ENCODE measurements at regions not wholly inside any gene's neighbourhood (a gene's known extent, or its start where the extent isn't known, plus 50 kb on each side); places are given as distances from the start of the nearest gene placed in this dataset.
A peak's percentile ranks its signal among the peaks of the same experiment; 100 is the strongest.
"Not testable (repeated sequence)": the region's sequence is repeated elsewhere in the genome, so short reads cannot be mapped to it uniquely, and the experiment has no call there.

DNA sequence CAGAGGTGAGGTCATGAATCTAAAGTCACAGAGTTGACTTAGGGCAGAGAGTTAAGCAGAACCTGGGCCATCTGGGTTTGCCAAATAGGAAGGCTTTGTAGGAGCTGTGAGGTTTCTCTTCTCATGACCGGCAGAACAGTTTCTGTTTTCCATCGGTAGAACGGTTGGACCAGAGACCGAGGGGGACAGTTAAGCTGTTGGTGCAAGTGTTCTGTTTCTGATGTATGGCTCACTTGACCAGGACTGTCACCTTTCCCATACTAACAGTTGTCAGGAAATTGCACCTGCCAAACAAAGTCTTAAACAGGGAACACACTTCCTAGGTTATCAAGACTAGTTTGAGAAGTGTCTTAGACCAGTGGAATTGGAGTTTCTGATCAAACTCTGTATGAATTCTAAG lies 158.3 kb downstream of the PDCD6IP start:
- DNase-seq: no peak

DNA sequence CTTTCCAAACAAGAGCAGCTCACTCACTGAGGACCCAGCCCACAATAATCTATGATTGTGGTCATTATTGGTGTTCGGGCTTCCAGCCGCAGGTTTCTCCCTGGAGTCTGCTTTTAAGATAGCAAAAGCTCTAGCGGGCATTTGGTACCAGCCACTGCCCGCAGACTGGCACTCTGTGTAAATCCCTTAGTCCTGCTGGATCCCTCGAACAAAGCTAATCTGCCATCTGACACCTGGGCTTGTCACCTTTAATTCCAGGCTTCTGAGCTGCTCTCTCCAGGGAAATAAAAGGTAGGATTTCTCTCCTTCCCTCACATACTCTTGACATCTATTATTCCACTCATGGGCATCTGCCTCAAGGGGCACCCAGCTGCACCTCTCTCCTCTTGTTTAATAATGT lies 158.7 kb downstream of the PDCD6IP start:
- no peak for DNase-seq

DNA sequence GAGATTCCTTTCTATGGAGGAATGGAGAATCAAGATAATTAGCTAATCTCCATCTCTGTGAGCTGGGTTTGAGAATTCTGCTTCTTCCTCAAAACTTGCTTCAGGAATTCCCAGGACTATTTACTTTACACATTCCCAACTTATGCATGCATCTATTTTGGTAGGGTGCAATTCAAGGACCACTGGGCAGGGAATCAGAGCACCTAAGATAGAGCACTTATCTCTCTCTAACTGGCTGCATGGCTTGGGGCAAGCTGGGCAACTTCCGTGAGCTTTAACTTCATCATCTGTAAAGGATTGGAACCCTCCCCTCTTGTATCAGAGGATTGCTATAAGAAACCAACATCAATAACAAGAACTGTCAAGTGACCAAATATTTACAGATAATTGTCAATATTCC lies 160.2 kb downstream of the PDCD6IP start:
- no peak for DNase-seq

DNA sequence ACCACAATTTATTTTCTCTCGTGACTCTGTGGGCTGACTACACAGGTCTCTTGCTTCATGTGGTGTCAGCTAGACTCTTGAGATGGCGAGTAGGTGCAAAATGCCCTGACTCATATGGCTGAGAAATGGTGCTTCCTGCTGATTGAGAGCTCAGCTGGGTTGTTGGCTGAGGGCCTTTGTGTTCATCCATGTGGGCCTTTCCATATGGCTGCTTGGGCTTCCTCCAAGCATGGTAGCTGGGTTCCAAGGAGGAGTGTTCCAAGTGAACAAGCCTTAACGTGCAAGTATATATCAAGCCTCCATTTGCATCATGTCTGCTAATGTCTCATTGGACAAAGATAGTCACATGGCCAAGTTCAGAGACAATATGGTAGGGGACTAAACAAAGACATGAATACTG lies 164.0 kb downstream of the PDCD6IP start:
- DNase-seq: no peak

DNA sequence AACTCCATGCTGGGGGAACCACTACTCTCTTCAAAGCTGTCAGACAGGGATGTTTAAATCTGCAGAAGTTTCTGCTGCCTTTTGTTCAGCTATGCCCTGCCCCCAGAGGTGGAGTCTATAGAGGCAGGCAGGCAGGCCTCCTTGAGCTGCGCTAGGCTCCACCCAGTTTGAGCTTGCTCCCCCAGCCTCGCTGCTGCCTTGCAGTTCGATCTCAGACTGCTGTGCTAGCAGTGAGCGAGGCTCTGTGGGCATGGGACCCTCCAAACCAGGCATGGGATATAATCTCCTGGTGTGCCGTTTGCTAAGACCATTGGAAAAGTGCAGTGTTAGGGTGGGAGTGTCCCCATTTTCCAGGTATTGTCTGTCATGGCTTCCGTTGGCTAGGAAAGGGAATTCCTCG lies 171.8 kb downstream of the PDCD6IP start:
- DNase-seq: not testable (repeated sequence)

DNA sequence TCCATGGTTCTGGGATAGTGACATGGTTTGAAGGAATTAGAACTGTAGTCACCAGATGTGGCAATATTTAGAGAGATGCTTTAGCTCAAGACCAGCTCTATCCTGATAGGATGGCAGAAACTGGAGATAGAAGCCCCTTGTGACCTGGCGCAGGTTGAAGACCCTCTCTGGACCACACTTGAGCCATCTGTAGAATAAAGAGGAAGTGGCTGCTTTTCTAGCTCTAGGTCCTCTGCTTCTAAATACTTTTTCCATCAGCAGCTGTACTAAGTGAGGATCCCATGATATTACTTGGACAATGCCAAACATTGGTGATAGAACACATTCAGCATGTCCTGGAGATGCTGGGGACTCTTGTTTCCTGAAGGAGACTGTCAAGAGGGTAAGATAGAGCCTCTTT lies 172.6 kb downstream of the PDCD6IP start:
- DNase-seq: no peak

DNA sequence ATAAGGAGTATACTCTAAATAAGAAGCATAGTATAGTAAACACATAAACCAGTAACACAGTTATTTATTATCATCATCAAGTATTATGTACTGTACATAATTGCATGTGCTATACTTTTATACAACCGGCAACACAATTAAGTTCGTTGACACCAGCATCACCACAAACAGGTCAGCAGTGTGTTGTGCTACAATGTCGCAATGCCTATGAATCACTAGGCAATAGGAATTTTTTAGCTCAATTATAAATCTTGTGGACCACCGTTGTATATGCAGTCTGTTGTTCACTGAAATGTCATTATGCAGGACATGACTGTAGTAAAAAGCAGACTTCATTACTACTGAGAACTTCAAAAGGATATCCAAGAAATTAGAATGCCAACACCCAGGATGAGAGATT lies 177.0 kb downstream of the PDCD6IP start:
- no peak for DNase-seq

DNA sequence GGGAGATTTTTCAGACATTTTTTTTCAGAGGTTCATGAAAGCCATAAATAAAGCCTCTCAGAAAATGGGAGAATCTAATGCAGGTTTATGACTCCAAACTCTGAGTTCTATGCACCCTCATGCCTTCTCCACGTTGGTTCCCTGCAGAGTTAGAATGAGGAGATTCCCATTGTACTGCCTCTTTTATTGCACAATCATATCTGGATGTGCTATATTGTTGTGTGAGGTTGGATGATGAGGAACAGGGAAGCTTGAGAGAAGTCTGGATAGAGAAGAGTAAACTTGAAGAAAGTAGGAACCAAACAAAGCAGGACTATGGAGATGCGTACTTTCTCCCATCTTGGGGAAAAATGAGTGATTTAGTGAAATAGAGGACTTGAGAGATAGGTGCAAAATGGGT lies 178.8 kb downstream of the PDCD6IP start:
- DNase-seq: no peak

DNA sequence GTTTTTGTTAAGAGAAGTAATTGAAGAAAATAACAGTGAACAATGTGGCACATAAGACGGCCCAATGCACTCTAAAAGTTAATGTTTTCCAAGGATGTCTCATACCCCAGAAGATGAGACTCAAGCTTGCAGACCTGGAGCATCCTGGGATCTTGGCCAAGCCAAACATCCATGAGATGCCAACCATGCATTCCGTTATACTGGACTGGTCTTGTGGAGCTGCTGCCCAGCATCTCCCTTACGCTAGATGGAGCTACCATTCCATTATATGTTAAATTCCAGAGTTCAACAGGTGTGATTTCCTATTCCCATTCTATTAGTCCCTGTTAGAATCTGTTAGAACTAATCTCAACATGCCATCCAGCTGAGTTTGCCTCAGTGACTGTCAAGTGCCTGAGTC lies 181.8 kb downstream of the PDCD6IP start:
- peak; percentile 24 for DNase-seq

DNA sequence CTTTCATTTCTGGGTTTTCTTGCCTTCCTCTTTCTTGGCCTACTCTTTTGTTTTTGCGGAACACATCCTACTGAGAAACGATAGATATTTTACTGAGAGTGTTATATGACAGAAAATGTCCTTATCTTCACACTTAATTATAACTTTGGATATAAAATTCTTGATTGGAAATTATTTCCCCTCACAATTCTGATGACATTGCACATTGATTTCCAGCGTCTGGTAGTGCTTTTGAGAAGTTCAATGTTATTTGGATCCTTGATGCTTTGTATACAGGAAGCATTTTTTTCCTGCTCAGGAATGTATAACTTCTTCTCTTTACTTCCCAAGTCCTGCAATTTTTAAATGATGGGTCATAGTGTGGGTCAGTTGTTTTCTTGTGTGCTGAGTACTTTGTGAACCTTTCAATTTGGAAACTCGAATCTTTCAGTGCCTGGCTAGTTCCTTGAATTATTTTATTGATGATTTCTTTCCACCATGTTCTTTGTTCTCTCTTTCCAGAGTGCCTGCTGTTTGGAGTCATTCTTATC lies 183.9 kb downstream of the PDCD6IP start:
- DNase-seq: no peak

DNA sequence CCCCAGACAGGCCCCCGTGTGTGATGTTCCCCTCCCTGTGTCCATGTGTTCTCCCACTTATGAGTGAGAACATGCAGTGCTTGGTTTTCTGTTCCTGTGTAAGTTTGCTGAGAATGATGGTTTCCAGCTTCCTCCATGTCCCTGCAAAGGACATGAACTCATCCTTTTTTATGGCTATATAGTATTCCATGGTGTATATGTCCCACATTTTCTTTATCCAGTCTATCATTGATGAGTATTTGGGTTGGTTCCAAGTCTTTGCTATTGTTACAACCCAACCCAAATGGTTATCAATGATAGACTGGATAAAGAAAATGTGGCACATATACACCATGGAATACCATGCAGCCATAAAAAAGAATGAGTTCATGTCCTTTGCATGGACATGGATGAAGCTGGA lies 184.5 kb downstream of the PDCD6IP start:
- DNase-seq: not testable (repeated sequence)

DNA sequence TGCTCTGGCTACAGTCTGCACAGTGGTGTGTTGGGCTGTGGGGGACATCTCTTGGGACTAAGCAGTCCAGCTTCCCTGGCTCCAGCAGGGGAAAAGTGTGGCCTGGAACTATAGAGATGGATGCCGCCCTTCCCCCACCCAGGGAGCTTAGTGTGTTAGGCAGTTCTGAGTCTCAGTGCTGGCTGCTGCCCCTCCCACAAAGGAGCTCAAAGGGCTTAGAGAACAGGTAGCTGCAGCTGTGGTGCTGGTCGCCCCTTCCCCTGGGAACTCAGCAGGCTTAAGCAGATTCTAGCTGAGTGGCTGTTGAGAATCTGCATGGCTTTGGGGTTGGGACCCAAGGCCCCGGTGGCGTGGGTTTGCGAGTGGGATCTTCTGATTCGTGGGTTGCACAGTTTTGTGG lies 190.8 kb downstream of the PDCD6IP start:
- no peak for DNase-seq

DNA sequence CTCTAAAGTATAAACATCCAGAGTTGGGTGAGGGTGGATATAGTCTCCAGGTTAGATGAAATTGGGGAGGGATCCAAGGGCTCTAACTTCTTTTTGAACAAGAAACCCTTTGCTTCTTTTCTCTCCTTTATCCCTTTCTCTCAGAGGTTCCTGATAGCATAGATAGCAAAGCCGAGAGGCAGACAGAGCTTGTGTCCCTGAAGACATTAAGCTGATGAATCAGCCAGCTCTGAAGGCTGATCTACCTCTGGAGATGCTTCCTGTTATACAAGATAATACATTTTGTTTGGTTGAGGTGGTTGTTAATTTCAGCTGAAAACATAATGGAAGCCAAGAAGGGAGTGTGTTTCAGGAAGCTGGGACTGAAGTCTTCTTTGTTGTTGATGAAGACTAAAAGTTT lies 193.2 kb downstream of the PDCD6IP start:
- DNase-seq: no peak

DNA sequence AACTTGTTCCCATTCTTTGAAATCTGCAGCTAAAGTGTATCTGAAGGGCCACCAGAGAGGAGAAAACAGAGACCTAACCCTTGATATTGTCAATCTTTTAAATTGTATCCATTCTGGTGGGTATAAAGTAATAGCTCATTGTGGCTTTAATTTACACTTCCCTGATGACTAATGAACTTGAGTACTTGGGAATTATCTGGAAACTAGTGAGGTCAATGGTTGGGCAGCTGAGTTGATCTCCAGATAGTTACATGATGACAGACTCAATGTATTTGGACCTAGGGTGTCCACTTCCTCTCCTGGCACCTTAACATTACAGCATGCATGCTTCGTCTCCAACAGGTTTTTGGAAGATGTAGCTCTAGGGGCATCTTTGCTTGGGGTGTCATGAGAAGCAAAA lies 195.2 kb downstream of the PDCD6IP start:
- DNase-seq: no peak

DNA sequence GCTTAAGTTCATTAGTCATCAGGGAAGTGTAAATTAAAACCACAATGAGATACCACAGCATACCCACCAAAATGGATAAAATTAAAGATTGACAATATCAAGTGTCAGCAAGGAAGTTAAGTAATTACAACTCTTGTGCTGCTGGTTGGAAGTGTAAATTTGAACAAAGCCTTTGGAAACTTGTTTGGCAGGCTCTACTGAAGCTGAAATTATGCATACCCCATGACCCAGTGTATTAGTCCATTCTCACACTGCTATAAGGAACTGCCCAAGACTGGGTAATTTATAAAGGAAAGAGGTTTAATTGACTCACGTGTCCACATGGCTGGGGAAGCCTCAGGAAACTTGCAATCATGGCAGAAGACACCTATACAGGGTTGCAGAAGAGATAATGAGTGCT lies 196.1 kb downstream of the PDCD6IP start:
- no peak for DNase-seq

DNA sequence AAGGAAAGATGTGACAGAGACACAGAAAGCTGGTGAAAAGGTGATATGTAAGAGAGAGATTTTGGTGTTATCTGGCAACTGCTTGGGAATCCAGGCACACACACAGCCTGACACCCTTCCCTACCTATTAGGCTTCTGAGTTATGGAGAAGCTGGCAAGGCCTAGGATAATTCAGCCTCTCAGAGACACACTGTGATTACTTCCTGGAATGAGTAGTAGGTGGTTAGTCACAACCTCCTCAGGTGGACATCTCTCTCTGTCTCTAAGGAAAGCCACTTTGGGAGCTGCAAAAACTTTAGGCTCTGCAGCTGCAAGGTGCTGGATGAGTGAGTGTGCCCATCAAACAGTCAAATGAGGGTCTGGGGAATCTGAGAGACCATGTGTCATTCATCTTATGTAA lies 201.9 kb downstream of the PDCD6IP start:
- DNase-seq: no peak

DNA sequence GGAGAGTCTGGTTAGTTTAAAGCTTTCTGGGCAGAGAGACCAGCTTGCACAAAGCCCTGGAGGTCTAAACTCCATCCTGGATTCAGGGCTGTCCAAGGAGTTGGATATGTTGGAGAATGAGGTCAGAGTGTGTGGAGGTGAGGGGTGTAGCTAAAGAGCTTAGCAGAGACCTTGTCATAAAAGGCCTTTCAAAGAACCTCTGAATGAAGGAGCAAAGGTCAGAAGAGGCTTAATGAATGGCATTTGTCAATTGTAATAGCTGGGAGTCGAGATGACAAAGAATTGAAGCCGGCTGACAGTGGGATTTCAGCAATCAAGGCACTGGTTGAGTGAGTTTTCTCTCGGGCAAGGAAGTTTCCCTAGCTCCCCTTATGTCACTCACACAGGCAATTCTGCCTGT lies 202.6 kb downstream of the PDCD6IP start:
- DNase-seq: no peak

DNA sequence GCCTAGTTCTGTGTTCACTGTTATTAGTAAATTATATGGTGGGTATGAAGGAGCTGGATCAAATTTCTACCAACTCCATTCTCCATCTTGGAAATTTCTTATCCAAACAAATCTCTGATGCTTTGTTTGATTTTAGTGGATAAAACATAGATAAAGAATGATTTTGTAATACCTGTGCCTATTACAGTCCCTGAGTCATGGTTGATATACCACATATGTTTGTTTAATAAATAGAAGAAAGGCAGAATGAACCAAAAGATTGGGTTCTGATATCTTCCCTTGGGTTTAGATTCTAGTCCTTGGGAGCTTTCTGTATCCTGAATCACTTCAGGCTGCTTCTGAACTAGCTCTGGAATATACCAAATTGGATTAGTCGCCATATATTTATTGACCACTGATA lies 203.6 kb downstream of the PDCD6IP start:
- DNase-seq: no peak

DNA sequence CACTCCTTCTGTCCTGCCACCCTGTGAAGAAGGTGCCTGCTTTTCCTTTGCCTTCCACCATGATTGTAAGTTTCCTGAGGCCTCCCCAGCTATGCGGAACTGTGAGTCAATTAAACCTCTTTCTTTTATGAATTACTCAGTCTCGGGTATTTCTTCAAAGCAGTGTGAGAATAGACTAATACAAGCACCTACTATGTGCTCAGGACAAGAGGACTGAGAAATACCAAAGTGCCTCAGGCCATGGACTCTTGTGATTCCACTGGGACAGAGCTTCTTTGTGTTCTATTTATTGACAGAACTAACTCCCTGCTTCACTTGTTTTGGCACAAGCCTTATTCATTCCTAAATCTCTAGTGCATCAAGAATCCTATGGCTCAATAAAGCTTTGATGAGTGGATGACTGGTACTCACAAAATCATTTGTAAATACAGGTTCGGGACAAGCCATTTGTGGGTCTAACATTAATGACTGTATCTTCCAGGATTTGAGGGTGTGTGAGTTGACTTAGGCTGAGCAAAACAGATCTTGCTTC lies 204.2 kb downstream of the PDCD6IP start:
- DNase-seq: no peak

DNA sequence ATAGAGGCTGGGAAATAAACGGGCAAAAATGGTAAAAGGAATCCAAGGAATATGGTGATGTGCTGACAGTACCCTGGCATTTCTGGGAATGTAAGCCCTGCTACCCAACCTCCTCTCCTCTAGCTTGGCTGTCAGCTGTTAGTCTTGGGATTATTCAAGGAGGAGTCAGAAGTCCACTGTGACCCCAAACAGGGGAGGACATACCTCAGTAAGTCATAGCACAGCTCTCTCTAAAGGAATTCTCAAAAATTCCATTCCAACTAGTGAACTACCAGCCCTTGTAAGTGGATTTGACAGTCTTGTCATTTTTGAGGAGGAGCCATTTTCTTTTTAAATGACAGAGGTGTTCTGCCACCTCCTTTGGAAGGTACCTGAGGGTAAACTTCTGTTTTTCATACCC lies 207.5 kb downstream of the PDCD6IP start:
- no peak for DNase-seq

DNA sequence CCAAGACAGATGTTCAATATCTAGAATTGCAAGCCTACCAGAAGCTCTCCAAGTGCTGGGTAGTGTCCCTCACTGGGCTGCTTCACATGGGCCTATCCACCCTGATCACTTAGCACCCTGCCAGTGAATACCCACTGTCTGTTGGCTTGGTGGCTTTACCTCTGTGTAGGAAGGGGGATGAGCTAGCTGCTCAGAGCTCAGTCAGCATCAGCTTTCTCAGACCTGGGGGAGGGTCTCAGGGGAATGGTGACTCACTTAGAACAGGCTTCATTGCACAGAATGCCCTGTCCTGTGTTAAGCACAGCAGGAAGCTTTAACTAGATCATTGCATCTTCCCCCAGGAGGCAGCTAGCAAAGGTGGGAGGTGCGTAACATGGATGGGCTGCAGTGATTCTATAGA lies 209.8 kb downstream of the PDCD6IP start:
- no peak for DNase-seq

DNA sequence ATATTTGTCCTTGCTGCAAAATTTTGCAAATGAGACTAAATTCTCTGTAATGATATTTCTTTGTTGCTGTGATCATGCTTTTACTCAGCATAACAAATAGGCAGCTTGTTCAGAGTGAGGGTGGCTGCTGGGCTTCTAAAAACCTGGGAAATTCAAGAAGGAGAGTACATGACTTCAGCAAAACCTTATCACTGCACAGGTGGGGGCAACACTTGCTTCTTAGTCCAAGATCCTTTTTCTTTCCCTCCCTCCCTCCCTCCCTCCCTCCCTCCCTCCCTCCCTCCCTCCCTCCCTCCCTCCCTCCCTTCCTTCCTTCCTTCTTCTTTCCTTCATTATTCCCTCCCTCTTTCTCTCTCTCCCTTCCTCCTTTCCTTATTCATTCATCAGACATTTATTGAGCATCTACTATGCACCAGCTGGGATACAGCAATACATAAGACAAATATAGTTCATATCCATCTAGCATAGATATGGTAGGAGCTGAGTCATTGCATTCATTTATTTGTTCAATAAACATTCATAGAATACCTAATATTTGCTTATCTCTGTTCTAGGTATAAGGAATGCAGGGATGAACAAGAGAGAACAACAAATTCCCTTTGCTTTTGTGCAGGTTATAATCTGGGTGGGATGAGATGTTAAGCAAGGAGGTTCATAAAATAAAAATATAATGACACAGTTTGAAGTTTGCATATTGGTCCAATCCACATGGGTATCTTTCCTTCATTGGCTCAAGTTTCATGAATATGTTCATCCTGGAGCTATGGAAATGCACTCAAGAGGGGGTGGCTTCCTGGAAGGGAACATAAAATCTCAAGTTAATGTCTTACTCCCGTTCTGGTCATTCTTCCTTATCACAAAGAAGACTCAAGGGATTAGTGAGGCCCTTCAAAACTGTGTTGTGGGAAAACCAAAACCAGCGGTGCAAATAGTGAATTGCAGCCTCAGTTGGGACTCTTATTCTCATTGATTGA lies 210.7 kb downstream of the PDCD6IP start:
- no peak for DNase-seq

DNA sequence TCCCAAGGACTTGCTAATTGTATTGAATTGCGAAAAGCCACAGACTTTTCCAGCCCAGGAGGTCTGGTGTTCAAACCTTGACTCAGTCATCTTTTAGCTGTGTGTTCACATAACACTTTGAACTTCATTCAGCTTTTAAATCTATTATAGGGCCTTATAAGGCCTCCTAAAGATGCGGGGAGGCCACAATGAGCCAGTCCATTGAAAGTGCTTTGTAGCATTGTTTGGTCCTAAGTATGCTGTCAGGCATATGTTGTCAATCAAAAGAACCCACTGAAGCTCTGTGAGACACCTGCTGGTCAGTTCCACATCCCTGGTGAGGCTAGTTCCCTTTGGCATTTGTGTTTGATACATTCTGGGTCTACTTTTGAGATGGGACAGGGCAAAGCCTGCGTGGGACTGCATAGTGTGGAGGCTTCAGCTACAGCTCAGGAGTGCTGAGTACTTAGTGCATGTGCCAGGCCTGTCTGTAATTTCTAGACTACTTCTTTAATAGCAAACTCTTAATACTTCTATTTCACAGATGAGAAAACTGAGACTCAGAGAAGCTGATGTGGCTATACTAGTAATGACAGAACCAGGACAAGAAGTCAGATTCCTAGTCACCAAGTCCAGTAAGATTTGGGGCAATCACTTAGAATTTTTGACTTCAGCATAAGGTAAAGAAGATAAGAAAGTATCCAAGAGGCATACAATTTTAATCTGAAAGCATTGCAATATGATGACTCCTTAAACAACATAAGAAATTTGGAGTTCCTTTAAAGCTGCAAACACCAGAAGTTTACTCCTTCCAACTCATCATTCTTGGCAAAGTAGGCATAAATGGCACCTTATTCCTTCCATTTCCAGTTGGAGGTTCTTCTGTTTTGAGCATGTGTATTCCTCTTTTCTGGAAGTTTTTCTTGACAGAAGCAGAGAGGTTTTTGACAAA lies 213.0 kb downstream of the PDCD6IP start:
- no peak for DNase-seq
